ENCODE measurements at regions not wholly inside any gene's neighbourhood (a gene's known extent, or its start where the extent isn't known, plus 50 kb on each side); places are given as distances from the start of the nearest gene placed in this dataset.

DNA sequence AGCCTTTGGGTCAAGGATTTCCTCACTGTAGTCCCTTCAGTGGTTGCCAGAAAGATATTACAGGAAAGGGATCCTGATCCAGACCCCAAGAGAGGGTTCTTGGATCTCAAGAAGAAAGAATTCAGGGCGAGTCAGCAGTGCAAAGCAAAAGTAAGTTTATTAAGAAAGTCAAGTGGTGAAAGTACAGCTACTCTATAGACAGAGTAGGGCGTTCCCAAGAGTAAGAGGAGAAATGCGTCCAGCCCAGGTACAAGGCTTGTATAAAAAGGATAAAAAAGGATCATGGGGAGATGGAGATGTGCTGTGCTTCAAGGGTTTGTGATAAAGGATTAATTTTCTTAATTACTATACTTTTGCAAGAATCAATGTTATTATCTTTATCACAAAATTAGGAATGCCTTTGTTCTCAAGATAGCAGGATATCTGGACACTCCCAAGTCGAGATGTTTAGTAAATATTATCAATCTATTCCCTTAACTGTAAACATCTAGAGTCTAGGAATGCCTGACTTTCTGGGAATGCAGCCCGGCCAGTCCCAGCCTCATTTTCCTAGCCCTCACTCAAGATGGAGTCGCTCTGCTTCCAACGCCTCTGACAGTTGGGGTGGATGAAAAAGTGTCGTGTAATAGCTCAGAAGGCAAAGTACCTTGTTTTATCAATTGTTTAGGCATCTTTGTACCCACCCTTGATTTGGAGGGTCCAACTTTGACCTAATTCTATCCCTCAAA lies 360.7 kb downstream of the GPM6A start:
- TF ChIP-seq, protein P1, sequence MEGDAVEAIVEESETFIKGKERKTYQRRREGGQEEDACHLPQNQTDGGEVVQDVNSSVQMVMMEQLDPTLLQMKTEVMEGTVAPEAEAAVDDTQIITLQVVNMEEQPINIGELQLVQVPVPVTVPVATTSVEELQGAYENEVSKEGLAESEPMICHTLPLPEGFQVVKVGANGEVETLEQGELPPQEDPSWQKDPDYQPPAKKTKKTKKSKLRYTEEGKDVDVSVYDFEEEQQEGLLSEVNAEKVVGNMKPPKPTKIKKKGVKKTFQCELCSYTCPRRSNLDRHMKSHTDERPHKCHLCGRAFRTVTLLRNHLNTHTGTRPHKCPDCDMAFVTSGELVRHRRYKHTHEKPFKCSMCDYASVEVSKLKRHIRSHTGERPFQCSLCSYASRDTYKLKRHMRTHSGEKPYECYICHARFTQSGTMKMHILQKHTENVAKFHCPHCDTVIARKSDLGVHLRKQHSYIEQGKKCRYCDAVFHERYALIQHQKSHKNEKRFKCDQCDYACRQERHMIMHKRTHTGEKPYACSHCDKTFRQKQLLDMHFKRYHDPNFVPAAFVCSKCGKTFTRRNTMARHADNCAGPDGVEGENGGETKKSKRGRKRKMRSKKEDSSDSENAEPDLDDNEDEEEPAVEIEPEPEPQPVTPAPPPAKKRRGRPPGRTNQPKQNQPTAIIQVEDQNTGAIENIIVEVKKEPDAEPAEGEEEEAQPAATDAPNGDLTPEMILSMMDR (conservative IDR thresholded peaks at IDR 0.05; ENCODE audit: low read length), result no peak
- no peak for TF ChIP-seq EZH2phosphoT487 (IDR thresholded peaks at IDR 0.05; ENCODE audit: borderline replicate concordance)
